Retinal pigment epithelial cell (primary cell): ENCODE measurements at regions not wholly inside any gene's neighbourhood (a gene's known extent, or its start where the extent isn't known, plus 50 kb on each side); places are given as distances from the start of the nearest gene placed in this dataset.

Experiments used
- DNase-seq: peaks from one replicate; pipeline ENCODE4 v3.0.0-alpha.2; 2010; ENCODE audit warnings: low read depth
- H3K4me3 ChIP-seq: 2 replicates; pipeline ENCODE4 v1.5.1; 2011; ENCODE audit warnings: mild to moderate bottlenecking, low read length, control low read depth, moderate library complexity
- CTCF ChIP-seq: conservative IDR thresholded peaks from 2 replicates; pipeline ENCODE4 v1.5.1; 2011; ENCODE audit warnings: low read depth, low read length, control low read depth, inconsistent platforms

GRCh38 chr2:160792837-160793236, 299.2 kb upstream of the RBMS1 start:
- no peak overlapping the region for H3K4me3 ChIP-seq
- TF ChIP-seq CTCF = no peak
- DNase-seq = no peak

GRCh38 chr2:160794926-160795325, 301.3 kb upstream of the RBMS1 start:
- TF ChIP-seq CTCF = no peak

GRCh38 chr2:160803881-160804280, 310.3 kb upstream of the RBMS1 start:
- no peak for TF ChIP-seq CTCF
- H3K4me3 ChIP-seq = no peak overlapping the region
- no peak for DNase-seq

More at GRCh38 chr2:160794926-160795325, 301.3 kb upstream of the RBMS1 start:
- no peak for DNase-seq
- no peak overlapping the region for H3K4me3 ChIP-seq

GRCh38 chr2:160810406-160810805, 316.8 kb upstream of the RBMS1 start:
- TF ChIP-seq CTCF = no peak
- DNase-seq = no peak
- no peak overlapping the region for H3K4me3 ChIP-seq

- no peak for DNase-seq
- TF ChIP-seq CTCF = no peak
- H3K4me3 ChIP-seq = no peak overlapping the region
Observed at GRCh38 chr2:160812830-160813505, 319.4 kb upstream of the RBMS1 start.

GRCh38 chr2:160813506-160813858, 319.9 kb upstream of the RBMS1 start:
- no peak overlapping the region for H3K4me3 ChIP-seq
- DNase-seq = no peak
- no peak for TF ChIP-seq CTCF

- no peak for TF ChIP-seq CTCF
- DNase-seq = peak; percentile 34
- H3K4me3 ChIP-seq = no peak overlapping the region
Observed at GRCh38 chr2:160816916-160817499, 323.4 kb upstream of the RBMS1 start.
